Duodenal mucosa (tissue), 2 donors: ENCODE measurements at regions not wholly inside any gene's neighbourhood (a gene's known extent, or its start where the extent isn't known, plus 50 kb on each side); places are given as distances from the start of the nearest gene placed in this dataset.

Experiments
- H3K27ac ChIP-seq: one replicate; pipeline ENCODE4 v1.7.0; 2013; ENCODE audit warnings: low read depth, low read length
- H3K27me3 ChIP-seq, 2 donors: one replicate each; pipeline ENCODE4 v1.7.0; 2013; ENCODE audit warnings: low read length in 2 of 2, control low read depth in 1 of 2; ENCODE audit not compliant: insufficient read depth in 2 of 2, control insufficient read depth in 1 of 2
- H3K36me3 ChIP-seq, 2 donors: one replicate each; pipeline ENCODE4 v1.7.0; 2013; ENCODE audit warnings: low read length in 2 of 2, control low read depth in 1 of 2; ENCODE audit not compliant: insufficient read depth in 2 of 2, control insufficient read depth in 1 of 2
- H3K4me1 ChIP-seq, 2 donors: one replicate each; pipeline ENCODE4 v1.7.0; 2013; ENCODE audit warnings: low read length in 2 of 2, control low read depth in 1 of 2; ENCODE audit not compliant: insufficient read depth in 2 of 2, control insufficient read depth in 1 of 2
- H3K4me3 ChIP-seq, 2 donors: one replicate each; pipeline ENCODE4 v1.7.0; 2013; ENCODE audit warnings: low read length in 2 of 2, low read depth in 1 of 2
- H3K9ac ChIP-seq, 2 donors: one replicate each; pipeline ENCODE4 v1.7.0; 2013; ENCODE audit warnings: low read length in 2 of 2, low read depth in 1 of 2
- H3K9me3 ChIP-seq, 2 donors: one replicate each; pipeline ENCODE4 v1.7.0; 2013; ENCODE audit warnings: low read length in 2 of 2, control low read depth in 1 of 2; ENCODE audit not compliant: control insufficient read depth in 1 of 2

DNA sequence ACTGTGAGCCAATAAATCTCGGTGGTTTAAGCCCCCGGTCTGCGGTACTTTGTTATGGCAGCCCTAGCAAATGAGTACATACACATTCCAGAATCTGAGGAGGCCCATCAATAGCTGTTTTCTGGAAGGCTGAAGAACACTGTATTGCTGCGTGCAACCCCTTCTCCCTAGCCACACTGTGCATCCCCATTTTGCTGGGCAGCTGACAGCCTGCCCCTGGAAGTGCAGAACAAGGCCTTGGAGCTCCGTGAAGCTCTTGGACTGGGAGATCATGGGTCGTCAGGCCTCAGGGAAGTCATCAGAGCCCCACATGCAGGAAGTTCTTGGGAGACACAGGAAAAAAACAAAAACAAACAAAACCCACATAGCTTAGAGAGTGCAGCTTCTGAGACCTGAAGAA, 90.6 kb upstream of the ST6GAL2 start:
- Histone ChIP-seq H3K4me1 (no peaks in the 10 kb centered on the region), H3K9me3 (no peaks in the 10 kb centered on the region), H3K36me3 (no peaks in the 10 kb centered on the region), H3K27me3 (no peaks in the 10 kb centered on the region), H3K4me3 (no peak overlapping the region), H3K9ac (no peak overlapping the region), H3K27ac (no peak overlapping the region)

DNA sequence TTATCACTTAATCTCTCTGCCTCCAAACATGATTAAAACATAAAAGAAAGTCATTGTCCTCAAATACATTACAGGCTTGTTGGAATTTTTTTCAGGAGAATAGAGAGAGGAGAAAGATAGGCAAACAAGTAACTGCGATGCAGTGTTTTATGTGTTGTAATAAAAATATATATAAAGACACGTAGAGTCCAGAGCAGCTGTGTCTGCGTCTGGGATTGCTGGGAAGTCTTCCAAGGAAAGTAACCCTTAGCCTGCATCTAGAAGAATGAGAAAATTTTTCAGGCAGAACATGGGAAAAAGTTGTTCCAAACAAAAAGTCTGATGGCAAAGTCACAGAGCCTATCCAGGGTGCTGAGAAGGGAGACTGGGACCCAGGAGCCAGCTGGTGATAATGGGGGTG, 91.8 kb upstream of the ST6GAL2 start:
- Histone ChIP-seq H3K9ac (no peak overlapping the region), H3K4me1 (no peaks in the 10 kb centered on the region), H3K9me3 (no peaks in the 10 kb centered on the region), H3K36me3 (no peaks in the 10 kb centered on the region), H3K4me3 (no peak overlapping the region), H3K27me3 (no peaks in the 10 kb centered on the region), H3K27ac (no peak overlapping the region)

DNA sequence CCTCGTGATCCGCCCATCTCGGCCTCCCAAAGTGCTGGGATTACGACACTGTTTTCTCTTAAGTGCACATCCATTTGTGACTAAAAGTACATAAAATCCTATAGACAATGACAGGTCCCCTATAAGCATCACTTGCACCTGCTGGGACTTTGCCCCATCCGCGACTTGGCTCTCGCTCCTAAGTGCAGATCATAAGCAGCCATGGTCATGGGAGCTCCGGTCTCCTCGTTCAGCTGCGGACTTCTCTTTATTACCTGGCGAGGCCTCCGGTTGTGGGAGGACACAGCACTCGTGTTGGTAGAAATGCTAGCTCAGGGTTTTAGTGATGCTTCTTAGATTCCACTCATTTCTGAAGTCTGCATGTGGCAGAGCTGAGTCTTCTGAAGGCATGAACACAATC, 92.7 kb upstream of the ST6GAL2 start:
- Histone ChIP-seq H3K9me3 (no peaks in the 10 kb centered on the region), H3K9ac (no peak overlapping the region), H3K27ac (no peak overlapping the region), H3K27me3 (no peaks in the 10 kb centered on the region), H3K4me3 (no peak overlapping the region), H3K36me3 (no peaks in the 10 kb centered on the region), H3K4me1 (no peaks in the 10 kb centered on the region)

DNA sequence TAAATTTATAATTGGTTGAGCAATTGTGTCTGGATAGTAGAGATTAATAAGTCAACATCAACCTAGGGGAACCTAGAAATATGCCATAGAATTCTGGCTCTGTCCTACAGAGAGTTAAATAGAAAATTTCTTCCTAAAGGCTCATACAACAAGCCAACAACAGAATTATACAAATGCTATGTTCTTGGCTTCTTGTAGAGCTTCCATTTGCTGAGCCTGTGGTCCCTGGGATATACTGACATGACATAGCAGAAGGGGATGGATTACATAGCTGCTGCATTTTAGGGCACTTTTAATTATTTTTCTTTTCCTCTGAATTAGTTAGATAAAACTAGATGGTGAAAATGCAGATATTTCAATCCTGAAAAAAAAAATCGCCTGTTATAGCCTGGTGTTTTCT, 95.5 kb upstream of the ST6GAL2 start:
- Histone ChIP-seq H3K9ac (no peak overlapping the region), H3K36me3 (no peaks in the 10 kb centered on the region), H3K27ac (no peak overlapping the region), H3K4me3 (no peak overlapping the region), H3K4me1 (no peaks in the 10 kb centered on the region), H3K9me3 (no peaks in the 10 kb centered on the region), H3K27me3 (no peaks in the 10 kb centered on the region)

DNA sequence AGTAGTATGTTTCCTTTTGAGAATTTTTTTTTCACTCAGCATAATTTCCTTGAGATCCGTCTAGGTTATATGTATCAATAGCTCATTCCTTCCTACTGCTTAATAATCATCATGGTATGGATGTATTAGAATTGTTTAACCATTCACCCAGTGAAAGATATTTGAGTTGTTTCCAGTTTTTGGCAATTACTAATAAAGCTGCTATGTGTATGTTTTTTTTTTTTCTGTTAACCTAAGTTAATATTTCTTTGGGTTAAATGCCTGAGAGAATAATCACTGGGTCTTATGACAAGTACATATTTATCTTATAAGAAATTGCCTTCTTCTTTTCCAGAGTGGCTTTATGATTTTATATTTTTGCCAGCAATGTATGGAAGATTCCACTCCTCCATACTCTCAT, 96.4 kb upstream of the ST6GAL2 start:
- no peak overlapping the region for H3K9ac ChIP-seq
- no peaks in the 10 kb centered on the region for H3K4me1 ChIP-seq
- no peaks in the 10 kb centered on the region for H3K36me3 ChIP-seq
- no peak overlapping the region for H3K4me3 ChIP-seq
- H3K9me3 ChIP-seq: no peaks in the 10 kb centered on the region
- no peaks in the 10 kb centered on the region for H3K27me3 ChIP-seq
- no peak overlapping the region for H3K27ac ChIP-seq

DNA sequence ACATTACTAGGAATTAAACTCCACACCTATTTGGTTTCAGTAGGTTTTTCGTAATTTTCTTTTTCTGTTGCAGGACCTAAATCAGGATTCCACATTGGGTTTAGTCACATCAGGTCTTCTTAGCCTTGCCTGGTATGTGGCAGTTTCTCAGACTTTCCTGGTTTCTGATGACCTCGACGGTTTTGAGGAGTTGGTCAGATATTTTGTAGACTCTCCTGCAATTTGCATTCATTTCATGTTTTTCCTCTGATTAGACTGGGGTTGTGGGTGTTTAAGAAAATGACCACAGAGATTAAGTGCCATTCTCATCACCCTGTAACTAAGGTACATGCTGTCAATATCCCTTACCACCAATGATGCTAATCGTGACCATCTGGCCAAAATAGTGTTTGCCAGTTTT, 97.3 kb upstream of the ST6GAL2 start:
- Histone ChIP-seq H3K36me3 (no peaks in the 10 kb centered on the region), H3K9ac (no peak overlapping the region), H3K27ac (no peak overlapping the region), H3K27me3 (no peaks in the 10 kb centered on the region), H3K4me3 (no peak overlapping the region), H3K9me3 (no peaks in the 10 kb centered on the region), H3K4me1 (no peaks in the 10 kb centered on the region)

DNA sequence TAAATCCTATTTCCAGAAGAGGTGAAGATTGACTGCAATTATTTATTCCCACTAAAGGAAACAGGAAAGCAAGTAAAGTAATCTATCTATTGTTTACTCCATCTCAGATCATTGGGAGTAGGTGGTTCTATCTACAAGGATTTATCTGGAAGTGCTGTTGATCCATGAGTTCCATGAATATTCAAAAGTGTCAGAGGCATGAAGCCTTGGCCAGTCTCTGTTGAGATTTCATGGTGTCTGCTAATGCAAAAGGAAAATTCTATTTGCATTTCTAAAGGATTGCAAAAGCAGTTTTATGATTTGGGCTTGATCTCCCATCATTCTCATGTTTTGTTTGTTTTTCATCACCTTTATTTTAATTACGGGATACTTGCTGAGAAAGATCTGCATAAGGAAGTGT, 102.4 kb upstream of the ST6GAL2 start:
- H3K9ac ChIP-seq: no peak overlapping the region

DNA sequence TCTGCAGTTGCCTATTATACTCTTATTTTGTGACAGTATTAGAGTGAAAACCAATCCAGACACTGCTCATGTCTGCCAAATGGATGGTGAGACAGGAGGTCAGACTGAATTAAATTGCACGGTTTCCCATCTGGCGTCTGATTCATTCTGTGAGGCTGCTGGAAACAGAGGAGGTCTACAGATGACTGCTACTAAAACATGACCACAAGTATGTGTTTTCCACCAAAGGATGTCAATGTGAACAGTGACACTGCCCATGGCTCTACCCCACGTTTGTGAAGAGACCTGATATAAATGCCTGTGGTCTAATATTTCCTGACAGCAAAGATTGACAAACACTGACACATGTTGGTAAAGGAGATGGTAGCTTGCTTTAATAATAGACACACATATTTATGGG, 104.3 kb upstream of the ST6GAL2 start:
- Histone ChIP-seq H3K9ac (no peak overlapping the region), H3K4me3 (no peak overlapping the region), H3K27me3 (no peaks in the 10 kb centered on the region), H3K36me3 (no peaks in the 10 kb centered on the region), H3K9me3 (no peaks in the 10 kb centered on the region), H3K27ac (no peak overlapping the region), H3K4me1 (no peaks in the 10 kb centered on the region)

More for the DNA sequence above, 102.4 kb upstream of the ST6GAL2 start:
- Histone ChIP-seq H3K9me3 (no peaks in the 10 kb centered on the region), H3K27me3 (no peaks in the 10 kb centered on the region), H3K4me3 (no peak overlapping the region), H3K36me3 (no peaks in the 10 kb centered on the region), H3K4me1 (no peaks in the 10 kb centered on the region), H3K27ac (no peak overlapping the region)

DNA sequence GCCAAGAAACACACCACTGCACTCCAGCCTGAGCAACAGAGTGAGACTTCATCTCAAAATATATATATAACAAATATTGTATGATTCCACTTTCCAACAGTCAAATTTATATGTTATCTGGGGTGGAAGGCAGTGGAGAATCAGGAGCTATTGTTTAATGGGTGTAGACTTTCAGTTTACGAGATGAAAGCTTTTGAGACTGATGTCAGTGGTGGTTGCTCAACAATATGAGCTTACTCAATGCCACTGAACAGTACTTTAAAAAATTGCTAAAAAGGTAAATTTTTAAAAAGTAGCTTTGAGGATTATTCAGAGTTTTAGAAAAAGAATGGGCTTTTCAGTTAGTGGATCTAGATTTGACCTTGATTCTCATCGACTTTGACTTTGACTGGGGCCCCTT, 105.9 kb upstream of the ST6GAL2 start:
- no peak overlapping the region for H3K27ac ChIP-seq
- no peak overlapping the region for H3K4me3 ChIP-seq
- no peaks in the 10 kb centered on the region for H3K4me1 ChIP-seq
- H3K36me3 ChIP-seq: no peaks in the 10 kb centered on the region
- no peaks in the 10 kb centered on the region for H3K9me3 ChIP-seq
- no peak overlapping the region for H3K9ac ChIP-seq
- H3K27me3 ChIP-seq: no peaks in the 10 kb centered on the region

DNA sequence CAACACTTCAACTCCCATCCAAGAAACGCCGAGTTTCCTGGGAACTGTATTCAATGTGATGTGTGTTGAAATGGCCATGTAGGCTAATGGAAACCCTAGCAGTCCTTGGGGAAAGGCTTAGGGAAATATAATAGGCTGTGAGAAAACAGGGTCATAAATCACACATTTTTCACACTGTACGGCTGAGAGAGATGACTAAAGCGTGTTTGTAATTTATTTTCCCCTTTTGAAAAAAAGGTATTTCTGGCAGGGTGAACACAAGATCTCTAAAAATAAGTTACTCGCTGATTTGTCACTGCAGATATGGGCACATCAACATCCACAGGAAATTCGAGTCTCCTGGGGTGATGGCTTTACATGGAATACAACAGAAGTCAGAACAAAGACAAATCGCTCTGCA, 109.6 kb upstream of the ST6GAL2 start:
- H3K9me3 ChIP-seq: no peaks in the 10 kb centered on the region
- H3K4me3 ChIP-seq: no peak overlapping the region
- H3K4me1 ChIP-seq: no peaks in the 10 kb centered on the region
- H3K27ac ChIP-seq: no peak overlapping the region
- H3K9ac ChIP-seq: no peak overlapping the region
- no peaks in the 10 kb centered on the region for H3K36me3 ChIP-seq
- no peaks in the 10 kb centered on the region for H3K27me3 ChIP-seq

DNA sequence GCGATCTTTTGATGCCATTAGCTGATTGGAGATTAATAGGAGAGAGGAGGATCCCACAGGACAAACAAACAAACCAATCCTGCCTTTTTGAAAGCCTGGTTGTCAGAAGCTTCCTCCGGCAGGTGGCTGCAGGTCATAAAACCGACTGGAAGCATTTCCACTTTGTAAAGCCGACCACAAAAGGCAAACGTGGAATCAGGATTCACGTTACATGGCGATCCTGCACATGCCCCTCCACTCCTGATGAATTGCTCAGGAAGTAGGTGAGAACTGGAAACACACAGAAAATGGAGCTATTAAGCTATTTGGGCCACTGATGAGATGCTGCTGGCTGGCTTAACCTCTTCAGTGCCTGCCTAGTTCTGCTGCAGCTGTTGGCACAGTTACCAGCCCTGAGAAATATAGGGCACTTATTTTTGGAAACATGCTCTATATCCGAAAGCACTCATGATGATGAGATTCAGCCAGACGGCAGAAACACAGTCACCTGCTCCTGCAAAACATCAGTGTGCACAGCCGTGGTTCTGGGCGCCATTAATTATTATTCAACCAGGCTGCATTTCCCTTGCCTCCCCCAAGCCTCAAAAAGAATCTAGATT, 110.3 kb upstream of the ST6GAL2 start:
- Histone ChIP-seq H3K4me3 (no peak overlapping the region), H3K36me3 (no peaks in the 10 kb centered on the region), H3K4me1 (no peaks in the 10 kb centered on the region), H3K27me3 (no peaks in the 10 kb centered on the region), H3K9ac (no peak overlapping the region), H3K27ac (no peak overlapping the region), H3K9me3 (no peaks in the 10 kb centered on the region)
